BE2C (cell line): ENCODE measurements at regions not wholly inside any gene's neighbourhood (a gene's known extent, or its start where the extent isn't known, plus 50 kb on each side); places are given as distances from the start of the nearest gene placed in this dataset.

Experiments used
- DNase-seq: peaks from one replicate; pipeline ENCODE4 v3.0.0-alpha.2; 2020
- H3K27me3 ChIP-seq: fragments of 250-450 bp; sonication (Bioruptor Pico); 2 replicates; pipeline ENCODE4 v1.5.1; 2020; ENCODE audit warnings: mild to moderate bottlenecking
- H3K36me3 ChIP-seq: fragments of 250-450 bp; sonication (Bioruptor Pico); 2 replicates; pipeline ENCODE4 v1.5.1; 2020; ENCODE audit warnings: mild to moderate bottlenecking
- H3K4me1 ChIP-seq: fragments of 250-450 bp; sonication (Bioruptor Pico); 2 replicates; pipeline ENCODE4 v1.5.1; 2020
- H3K4me3 ChIP-seq: 2 replicates; pipeline ENCODE4 v1.5.1; 2011; ENCODE audit warnings: low read depth, low read length
- H3K9me3 ChIP-seq: fragments of 250-450 bp; sonication (Bioruptor Pico); 2 replicates; pipeline ENCODE4 v1.5.1; 2020
- TF ChIP-seq, protein P1 (sequence below): IDR thresholded peaks from 2 replicates; pipeline ENCODE4 v1.5.1; 2012; ENCODE audit warnings: mild to moderate bottlenecking, low read depth, low read length

DNA sequence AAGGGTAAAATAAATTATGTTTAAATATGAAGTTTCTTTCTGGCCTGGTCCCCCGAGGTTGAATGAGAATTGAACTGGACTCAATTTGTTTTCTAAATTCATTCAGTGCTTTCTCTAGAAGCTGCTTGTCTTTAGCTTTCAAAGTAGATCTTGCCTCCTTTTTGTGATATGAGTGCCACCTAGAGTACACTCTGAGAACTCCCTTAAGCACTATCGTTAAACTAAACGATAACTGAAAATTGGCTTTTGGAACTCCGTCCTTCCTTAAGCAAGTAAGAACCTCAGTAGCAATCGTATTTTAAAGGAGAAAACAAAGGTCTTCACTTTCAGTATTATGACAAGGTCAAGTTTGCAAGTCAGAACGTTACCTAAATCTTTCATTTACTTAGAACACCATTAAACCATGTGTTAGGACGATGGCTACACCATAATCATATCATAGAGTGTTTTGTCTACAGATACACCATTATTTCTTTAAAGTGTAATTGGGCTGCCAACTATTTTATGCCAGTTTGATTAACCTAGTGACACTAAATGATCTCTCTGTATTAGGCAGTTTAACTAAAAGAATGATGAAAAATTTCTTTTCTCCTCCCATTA lies 364.8 kb downstream of the SNAPC1 start:
- H3K36me3 ChIP-seq: no peaks in the 10 kb centered on the region
- peak; percentile 12 for DNase-seq
- H3K27me3 ChIP-seq: peaks cover 19% of the 10 kb centered on the region; the same call in 1 of the 2 replicates
- TF ChIP-seq, protein P1, sequence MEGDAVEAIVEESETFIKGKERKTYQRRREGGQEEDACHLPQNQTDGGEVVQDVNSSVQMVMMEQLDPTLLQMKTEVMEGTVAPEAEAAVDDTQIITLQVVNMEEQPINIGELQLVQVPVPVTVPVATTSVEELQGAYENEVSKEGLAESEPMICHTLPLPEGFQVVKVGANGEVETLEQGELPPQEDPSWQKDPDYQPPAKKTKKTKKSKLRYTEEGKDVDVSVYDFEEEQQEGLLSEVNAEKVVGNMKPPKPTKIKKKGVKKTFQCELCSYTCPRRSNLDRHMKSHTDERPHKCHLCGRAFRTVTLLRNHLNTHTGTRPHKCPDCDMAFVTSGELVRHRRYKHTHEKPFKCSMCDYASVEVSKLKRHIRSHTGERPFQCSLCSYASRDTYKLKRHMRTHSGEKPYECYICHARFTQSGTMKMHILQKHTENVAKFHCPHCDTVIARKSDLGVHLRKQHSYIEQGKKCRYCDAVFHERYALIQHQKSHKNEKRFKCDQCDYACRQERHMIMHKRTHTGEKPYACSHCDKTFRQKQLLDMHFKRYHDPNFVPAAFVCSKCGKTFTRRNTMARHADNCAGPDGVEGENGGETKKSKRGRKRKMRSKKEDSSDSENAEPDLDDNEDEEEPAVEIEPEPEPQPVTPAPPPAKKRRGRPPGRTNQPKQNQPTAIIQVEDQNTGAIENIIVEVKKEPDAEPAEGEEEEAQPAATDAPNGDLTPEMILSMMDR: peak; percentile 87
- H3K4me1 ChIP-seq: no peaks in the 10 kb centered on the region
- no peaks in the 10 kb centered on the region for H3K9me3 ChIP-seq
- no peak overlapping the region for H3K4me3 ChIP-seq

DNA sequence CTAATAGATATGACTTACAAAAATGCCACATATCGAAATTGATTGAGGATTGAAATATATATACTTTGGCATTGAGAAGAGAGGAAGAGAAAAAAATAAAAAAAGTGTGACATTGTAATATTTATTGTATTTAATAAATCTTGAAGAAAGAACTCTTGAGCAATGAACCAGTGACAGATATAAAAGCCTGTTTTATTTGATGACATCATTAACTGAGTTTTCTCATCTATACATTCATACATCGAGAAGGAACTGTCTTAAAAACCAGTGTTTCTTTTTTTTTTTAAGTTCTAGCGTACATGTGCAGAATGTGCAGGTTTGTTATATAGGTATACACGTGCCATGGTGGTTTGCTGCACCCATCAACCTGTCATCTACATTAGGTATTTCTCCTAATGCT lies 368.2 kb downstream of the SNAPC1 start:
- Histone ChIP-seq H3K27me3 (peaks cover 22% of the 10 kb centered on the region), H3K4me1 (no peaks in the 10 kb centered on the region), H3K4me3 (no peak overlapping the region), H3K36me3 (no peaks in the 10 kb centered on the region), H3K9me3 (no peaks in the 10 kb centered on the region)
- TF ChIP-seq, protein P1: no peak
- DNase-seq: no peak

DNA sequence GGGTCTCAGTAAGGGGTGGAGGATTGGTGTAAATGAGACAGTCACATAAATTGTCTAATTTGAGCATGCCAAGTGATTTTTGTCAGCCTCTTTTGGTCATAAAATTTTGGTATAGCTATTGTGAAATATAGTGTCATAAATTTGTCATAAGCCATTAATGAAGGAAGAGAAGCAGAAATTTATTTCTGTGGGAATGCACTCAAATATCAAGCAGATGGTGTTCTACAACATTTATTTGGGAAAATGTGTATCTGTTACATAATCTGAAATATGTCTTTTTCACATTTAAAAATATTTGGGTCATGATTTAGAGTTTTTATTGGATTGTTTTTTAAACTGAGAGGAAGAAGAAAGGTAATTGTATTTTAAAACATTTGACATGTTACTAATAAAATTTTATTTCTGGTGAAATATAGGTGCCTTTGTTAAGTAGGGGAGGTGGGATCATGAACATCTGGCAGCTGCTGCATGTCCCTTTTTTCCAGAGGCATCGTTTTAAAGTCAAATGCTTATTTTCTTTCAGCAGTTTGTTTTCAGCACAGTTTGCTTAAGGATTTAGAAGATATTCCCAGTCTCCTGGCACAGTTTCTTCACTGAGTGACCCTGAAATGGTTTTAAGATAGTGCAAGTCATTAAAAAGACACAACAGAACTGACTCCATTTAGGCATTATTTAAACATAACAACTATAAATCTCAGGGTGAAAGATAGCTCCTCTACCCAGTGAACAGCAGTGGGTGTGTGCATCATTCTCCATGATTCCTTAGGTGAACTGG lies 371.7 kb downstream of the SNAPC1 start:
- H3K27me3 ChIP-seq: peaks cover 9% of the 10 kb centered on the region
- no peak for DNase-seq
- H3K9me3 ChIP-seq: no peaks in the 10 kb centered on the region
- H3K36me3 ChIP-seq: no peaks in the 10 kb centered on the region
- no peaks in the 10 kb centered on the region for H3K4me1 ChIP-seq
- TF ChIP-seq, protein P1: no peak
- no peak overlapping the region for H3K4me3 ChIP-seq

DNA sequence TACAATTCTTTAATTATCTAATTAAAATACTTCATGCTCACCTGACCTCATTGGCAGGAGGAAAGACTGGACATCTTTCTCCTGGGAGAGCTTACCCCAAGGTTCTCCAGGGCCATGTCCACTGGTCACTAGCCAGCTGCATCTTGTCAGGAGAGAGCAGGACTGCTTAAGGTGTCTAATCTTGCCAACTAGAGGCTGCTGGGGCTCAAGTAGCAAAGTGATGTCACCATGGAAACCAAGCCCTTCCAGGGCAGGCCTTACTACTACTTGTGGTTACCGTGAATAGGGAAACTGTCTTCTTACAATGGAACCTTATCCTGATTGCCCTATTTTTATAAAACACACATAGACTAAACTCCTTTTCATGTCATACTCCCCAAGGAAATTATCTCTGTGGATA lies 376.4 kb downstream of the SNAPC1 start:
- no peak for DNase-seq
- Histone ChIP-seq H3K4me1 (no peaks in the 10 kb centered on the region), H3K9me3 (no peaks in the 10 kb centered on the region), H3K27me3 (no peaks in the 10 kb centered on the region; the same call in 1 of the 2 replicates), H3K4me3 (no peak overlapping the region), H3K36me3 (no peaks in the 10 kb centered on the region)
- TF ChIP-seq, protein P1: no peak

DNA sequence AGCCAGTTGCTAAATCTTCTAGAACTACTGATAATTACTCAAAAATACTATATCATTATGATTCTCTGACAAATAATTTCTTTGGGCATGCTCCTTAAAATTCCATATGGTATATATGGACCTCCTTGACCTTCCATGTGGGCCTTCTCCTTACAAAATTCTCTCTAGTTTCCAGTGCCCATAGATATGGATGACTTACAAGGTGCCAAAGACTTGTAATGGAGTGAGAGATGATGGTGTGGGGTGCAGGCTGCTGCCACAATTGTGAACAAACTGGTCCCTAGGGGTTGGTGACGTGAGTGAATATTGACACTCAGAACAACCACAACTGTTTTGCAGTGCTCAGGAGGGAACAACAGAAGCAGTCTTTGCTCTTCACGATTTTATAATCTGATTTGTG lies 378.9 kb downstream of the SNAPC1 start:
- Histone ChIP-seq H3K4me3 (no peak overlapping the region), H3K27me3 (0 out of 2 replicates have a peak, but pooled peaks cover 2% of the 10 kb centered on the region), H3K9me3 (no peaks in the 10 kb centered on the region), H3K36me3 (no peaks in the 10 kb centered on the region), H3K4me1 (no peaks in the 10 kb centered on the region)
- no peak for DNase-seq
- TF ChIP-seq, protein P1: no peak

DNA sequence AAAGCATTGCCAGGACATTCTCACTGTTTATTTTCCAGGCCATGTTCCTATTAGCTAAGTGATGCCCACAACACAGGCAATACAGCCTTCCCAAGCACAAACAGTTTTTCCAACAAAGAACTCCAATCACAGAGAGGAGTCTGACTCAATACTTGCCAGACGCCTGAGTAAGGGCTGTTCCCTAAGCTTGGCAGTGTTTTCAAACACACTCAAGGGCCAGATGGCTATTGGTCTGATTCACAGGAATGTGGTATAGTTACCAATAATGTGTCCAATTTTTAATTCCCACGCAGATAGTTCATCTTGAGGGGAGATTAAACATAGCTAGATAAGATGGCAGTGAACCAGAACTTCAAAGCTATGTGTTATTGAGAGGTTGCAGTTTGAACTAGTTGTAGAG lies 381.0 kb downstream of the SNAPC1 start:
- H3K9me3 ChIP-seq: no peaks in the 10 kb centered on the region
- 0 out of 2 replicates have a peak, but pooled peaks cover 2% of the 10 kb centered on the region for H3K27me3 ChIP-seq
- H3K4me1 ChIP-seq: no peaks in the 10 kb centered on the region
- no peak overlapping the region for H3K4me3 ChIP-seq
- no peak for DNase-seq
- H3K36me3 ChIP-seq: no peaks in the 10 kb centered on the region
- TF ChIP-seq, protein P1: no peak
